GM12892 (cell line): ENCODE measurements at regions not wholly inside any gene's neighbourhood (a gene's known extent, or its start where the extent isn't known, plus 50 kb on each side); places are given as distances from the start of the nearest gene placed in this dataset.

Experiments
- POLR2A ChIP-seq: IDR thresholded peaks from 2 replicates; pipeline ENCODE4 v1.6.1; 2011; ENCODE audit warnings: low read depth, low read length, control low read depth
- POLR2AphosphoS5 ChIP-seq: IDR thresholded peaks from 2 replicates; pipeline ENCODE4 v1.6.1; 2011; ENCODE audit warnings: low read depth, low read length, control low read depth
- TAF1 ChIP-seq: IDR thresholded peaks from 2 replicates; pipeline ENCODE4 v1.6.1; 2011; ENCODE audit warnings: low read depth, mild to moderate bottlenecking, control low read depth, low read length, borderline replicate concordance

GRCh38 chr18:39464006-39464405 lies 1898.4 kb upstream of the CELF4 start:
- TF ChIP-seq POLR2AphosphoS5 (no peak), POLR2A (no peak), TAF1 (no peak)
